DND-41 (cell line): ENCODE measurements at regions not wholly inside any gene's neighbourhood (a gene's known extent, or its start where the extent isn't known, plus 50 kb on each side); places are given as distances from the start of the nearest gene placed in this dataset.

Experiments used
- ATAC-seq: fragments of 200-7000 bp; cut with Tn5 transposase; 3 replicates; pipeline ENCODE4 v1.9.1; 2021; ENCODE audit warnings: low read depth; ENCODE audit not compliant: insufficient read depth
- DNase-seq: peaks from one replicate; pipeline ENCODE4 v3.0.0-alpha.2; 2020
- H2AFZ ChIP-seq: 2 replicates; pipeline ENCODE4 v1.6.0; 2012; ENCODE audit warnings: low read depth, low read length
- H3K27ac ChIP-seq: 2 replicates; pipeline ENCODE4 v1.5.1; 2012; ENCODE audit warnings: low read length, inconsistent platforms
- H3K27me3 ChIP-seq: fragments of 200-600 bp; sonication (generic); 2 replicates; pipeline ENCODE4 v1.6.0; 2012; ENCODE audit warnings: low read length, mild to moderate bottlenecking, inconsistent platforms; ENCODE audit not compliant: insufficient read depth, poor library complexity
- H3K36me3 ChIP-seq: 2 replicates; pipeline ENCODE4 v1.5.1; 2012; ENCODE audit warnings: low read length, inconsistent platforms; ENCODE audit not compliant: insufficient read depth
- H3K4me1 ChIP-seq: 2 replicates; pipeline ENCODE4 v1.5.1; 2012; ENCODE audit warnings: mild to moderate bottlenecking, low read length; ENCODE audit not compliant: insufficient read depth
- H3K4me2 ChIP-seq: 2 replicates; pipeline ENCODE4 v1.6.0; 2012; ENCODE audit warnings: mild to moderate bottlenecking, moderate library complexity, low read length, inconsistent platforms; ENCODE audit not compliant: insufficient read depth
- H3K4me3 ChIP-seq, 2 experiments: fragments of 200-600 bp in 1 of 2; shearing (Covaris generic) in 1 of 2; 2 replicates each; pipeline ENCODE4 v1.5.1; 2012 to 2016; ENCODE audit warnings: inconsistent platforms in 2 of 2, low read length in 2 of 2, mild to moderate bottlenecking in 2 of 2, low read depth in 1 of 2, moderate library complexity in 1 of 2
- H3K79me2 ChIP-seq: 2 replicates; pipeline ENCODE4 v1.6.0; 2012; ENCODE audit warnings: low read length, inconsistent platforms; ENCODE audit not compliant: insufficient read depth
- H3K9ac ChIP-seq: 2 replicates; pipeline ENCODE4 v1.6.0; 2012; ENCODE audit warnings: low read depth, mild to moderate bottlenecking, inconsistent platforms, low read length, moderate library complexity
- H3K9me3 ChIP-seq: 2 replicates; pipeline ENCODE4 v1.5.1; 2012; ENCODE audit warnings: low read length, moderate library complexity, mild to moderate bottlenecking, inconsistent platforms; ENCODE audit not compliant: insufficient read depth, severe bottlenecking
- H4K20me1 ChIP-seq: 2 replicates; pipeline ENCODE4 v1.6.0; 2012; ENCODE audit warnings: low read length; ENCODE audit not compliant: insufficient read depth
- CTCF ChIP-seq: IDR thresholded peaks from 2 replicates; pipeline ENCODE4 v1.5.1; 2012; ENCODE audit warnings: borderline replicate concordance, low read length, moderate library complexity, mild to moderate bottlenecking; ENCODE audit not compliant: poor library complexity, severe bottlenecking; ENCODE audit errors: extremely low read depth
- EZH2 ChIP-seq: IDR thresholded peaks from 3 replicates; pipeline ENCODE4 v1.6.1; 2012; ENCODE audit warnings: borderline replicate concordance, low read depth, mild to moderate bottlenecking, moderate library complexity, low read length, inconsistent platforms; ENCODE audit not compliant: severe bottlenecking

DNA sequence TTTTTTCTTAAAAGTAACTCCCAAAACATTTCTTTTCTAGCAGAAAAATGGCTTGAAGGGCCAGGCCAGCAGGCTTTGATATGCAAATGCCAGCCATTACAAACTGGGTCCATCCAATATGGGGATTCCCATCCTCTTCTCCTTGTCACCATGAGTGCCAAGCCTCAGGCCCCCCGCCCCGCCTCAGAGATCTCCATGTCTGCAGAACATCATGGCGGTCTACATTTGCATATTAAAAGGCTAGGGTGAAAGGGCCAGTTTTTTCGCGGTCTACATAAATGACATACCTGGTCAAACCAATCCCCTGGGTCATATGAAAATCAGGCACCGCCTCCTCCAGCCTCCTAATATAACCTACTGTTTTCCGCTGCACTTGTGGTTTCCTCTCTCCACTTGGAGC lies 1327.6 kb downstream of the UQCRFS1 start:
- no peaks in the 10 kb centered on the region for H3K4me1 ChIP-seq
- no peak overlapping the region for H3K27ac ChIP-seq
- TF ChIP-seq CTCF (no peak), EZH2 (no peak)
- H2AFZ ChIP-seq, result no peak overlapping the region
- DNase-seq (no peak), ATAC-seq (no peak)
- H4K20me1 ChIP-seq, result no peaks in the 10 kb centered on the region
- no peak overlapping the region for H3K4me3 ChIP-seq
- H3K79me2 ChIP-seq, result no peaks in the 10 kb centered on the region
- H3K36me3 ChIP-seq, result no peaks in the 10 kb centered on the region
- no peak overlapping the region for H3K4me2 ChIP-seq
- no peaks in the 10 kb centered on the region for H3K27me3 ChIP-seq
- H3K9me3 ChIP-seq, result peaks cover 5% of the 10 kb centered on the region
- no peak overlapping the region for H3K9ac ChIP-seq

DNA sequence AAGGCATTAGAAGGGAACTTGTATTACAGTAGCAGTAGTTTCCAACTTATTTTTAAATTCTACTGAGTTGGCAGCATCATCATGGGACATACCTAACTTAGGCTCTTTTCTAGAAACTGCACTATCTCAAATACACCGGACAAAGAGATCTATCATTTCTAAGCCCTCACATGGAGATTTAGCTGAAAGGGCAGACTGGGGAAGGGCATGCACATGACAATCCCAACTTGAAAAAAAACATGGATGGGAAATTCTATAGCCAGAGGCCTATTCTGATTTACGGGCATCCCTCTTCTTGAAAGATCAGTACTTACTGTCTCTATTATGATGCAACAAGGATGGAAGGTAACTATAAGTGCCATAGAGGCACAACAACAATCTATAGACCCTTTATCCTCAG lies 1328.6 kb downstream of the UQCRFS1 start:
- Histone ChIP-seq H3K27me3 (no peaks in the 10 kb centered on the region), H3K4me2 (no peak overlapping the region), H3K27ac (no peak overlapping the region), H3K4me1 (no peaks in the 10 kb centered on the region), H3K9ac (no peak overlapping the region), H3K9me3 (peaks cover 5% of the 10 kb centered on the region), H3K79me2 (no peaks in the 10 kb centered on the region), H3K36me3 (no peaks in the 10 kb centered on the region), H2AFZ (no peak overlapping the region), H3K4me3 (no peak overlapping the region), H4K20me1 (no peaks in the 10 kb centered on the region)
- ATAC-seq (no peak), DNase-seq (no peak)
- TF ChIP-seq CTCF (no peak), EZH2 (no peak)

- H3K9me3 ChIP-seq, result no peaks in the 10 kb centered on the region
- no peak for DNase-seq
These were observed 1331.7 kb downstream of the UQCRFS1 start for GRCh38 chr19:27881213-27881612.

More at GRCh38 chr19:27881213-27881612, 1331.7 kb downstream of the UQCRFS1 start:
- no peak overlapping the region for H3K27ac ChIP-seq
- TF ChIP-seq EZH2 (no peak), CTCF (no peak)
- no peak for ATAC-seq
- H3K36me3 ChIP-seq, result no peaks in the 10 kb centered on the region
- H3K79me2 ChIP-seq, result no peaks in the 10 kb centered on the region
- no peaks in the 10 kb centered on the region for H3K4me1 ChIP-seq
- H3K9ac ChIP-seq, result no peak overlapping the region
- no peaks in the 10 kb centered on the region for H3K27me3 ChIP-seq
- H3K4me2 ChIP-seq, result no peak overlapping the region
- no peaks in the 10 kb centered on the region for H4K20me1 ChIP-seq
- no peak overlapping the region for H3K4me3 ChIP-seq
- H2AFZ ChIP-seq, result no peak overlapping the region
